ENCODE measurements at regions not wholly inside any gene's neighbourhood (a gene's known extent, or its start where the extent isn't known, plus 50 kb on each side); places are given as distances from the start of the nearest gene placed in this dataset.

GRCh38 chr13:54574791-54575190 lies 1546.2 kb downstream of the OLFM4 start:
- TF ChIP-seq POLR2AphosphoS5 (IDR thresholded peaks at IDR 0.05): no peak
- no peak for TF ChIP-seq CTCF (IDR thresholded peaks at IDR 0.05)
- TF ChIP-seq EP300 (IDR thresholded peaks at IDR 0.05): no peak

Data from stomach (tissue), 4 donors.